GM23338 (cell line): ENCODE measurements at regions not wholly inside any gene's neighbourhood (a gene's known extent, or its start where the extent isn't known, plus 50 kb on each side); places are given as distances from the start of the nearest gene placed in this dataset.
"Not testable (repeated sequence)": the region's sequence is repeated elsewhere in the genome, so short reads cannot be mapped to it uniquely, and the experiment has no call there.

Source experiments
- ATAC-seq: fragments of 200-7000 bp; cut with Tn5 transposase; 3 replicates; pipeline ENCODE4 v1.9.1; 2020
- DNase-seq: peaks from one replicate; pipeline ENCODE4 v3.0.0-alpha.2; 2015; ENCODE audit warnings: low spot score
- H2AFZ ChIP-seq: fragments of 200-600 bp; sonication (generic); 2 replicates; pipeline ENCODE4 v1.8.0; 2016; ENCODE audit warnings: antibody characterized with exemption, mild to moderate bottlenecking, moderate library complexity
- H3F3A ChIP-seq: fragments of 200-600 bp; sonication (generic); replicated peaks from 2 replicates; pipeline ENCODE4 v1.8.0; 2017; ENCODE audit warnings: antibody characterized with exemption, mixed run types, low read depth
- H3K27ac ChIP-seq: fragments of 200-600 bp; sonication (generic); 2 replicates; pipeline ENCODE4 v1.6.1; 2016; ENCODE audit warnings: low read depth
- H3K27me3 ChIP-seq: fragments of 200-600 bp; sonication (generic); 2 replicates; pipeline ENCODE4 v1.8.0; 2016; ENCODE audit warnings: mild to moderate bottlenecking, mixed run types, moderate library complexity; ENCODE audit not compliant: insufficient read depth
- H3K36me3 ChIP-seq: fragments of 200-600 bp; sonication (generic); 2 replicates; pipeline ENCODE4 v1.8.0; 2016; ENCODE audit warnings: mild to moderate bottlenecking; ENCODE audit not compliant: insufficient read depth
- H3K4me1 ChIP-seq: fragments of 200-600 bp; sonication (generic); 2 replicates; pipeline ENCODE4 v1.8.0; 2016; ENCODE audit warnings: mild to moderate bottlenecking, moderate library complexity; ENCODE audit not compliant: insufficient read depth
- H3K4me2 ChIP-seq: fragments of 200-600 bp; sonication (generic); 2 replicates; pipeline ENCODE4 v1.7.1; 2017; ENCODE audit warnings: mixed run types
- H3K4me3 ChIP-seq: fragments of 200-600 bp; sonication (generic); 2 replicates; pipeline ENCODE4 v1.6.1; 2016; ENCODE audit warnings: mixed run types
- H3K79me2 ChIP-seq: fragments of 200-600 bp; sonication (generic); replicated peaks from 2 replicates; pipeline ENCODE4 v1.8.0; 2017; ENCODE audit warnings: mild to moderate bottlenecking; ENCODE audit not compliant: insufficient read depth
- H3K9me2 ChIP-seq: fragments of 200-600 bp; sonication (generic); 2 replicates; pipeline ENCODE4 v1.8.0; 2017; ENCODE audit not compliant: insufficient read depth
- H4K20me1 ChIP-seq: fragments of 200-600 bp; sonication (generic); replicated peaks from 2 replicates; pipeline ENCODE4 v1.8.0; 2017; ENCODE audit warnings: mild to moderate bottlenecking; ENCODE audit not compliant: insufficient read depth
- H3K27ac Mint-ChIP-seq: 2 replicates; pipeline ENCODE4 v1.8.0; 2020; ENCODE audit warnings: inconsistent platforms, mild to moderate bottlenecking, moderate library complexity, mixed read lengths
- H3K27me3 Mint-ChIP-seq: 3 replicates; pipeline ENCODE4 v1.8.0; 2022; ENCODE audit warnings: low read depth, mild to moderate bottlenecking, moderate library complexity, mixed read lengths, inconsistent platforms; ENCODE audit not compliant: insufficient read depth, poor library complexity
- H3K36me3 Mint-ChIP-seq: 3 replicates; pipeline ENCODE4 v1.8.0; 2021; ENCODE audit warnings: low read depth, mild to moderate bottlenecking, inconsistent platforms, moderate library complexity, mixed read lengths
- H3K4me1 Mint-ChIP-seq: 3 replicates; pipeline ENCODE4 v1.8.0; 2020; ENCODE audit warnings: mild to moderate bottlenecking, inconsistent platforms, mixed read lengths
- H3K4me3 Mint-ChIP-seq: 3 replicates; pipeline ENCODE4 v1.8.0; 2021; ENCODE audit warnings: moderate library complexity, mild to moderate bottlenecking, inconsistent platforms, mixed read lengths
- H3K9me3 Mint-ChIP-seq: 3 replicates; pipeline ENCODE4 v1.8.0; 2020; ENCODE audit warnings: moderate library complexity, mild to moderate bottlenecking, inconsistent platforms, mixed read lengths
- EZH2 ChIP-seq: fragments of 200-600 bp; sonication (generic); IDR thresholded peaks from one replicate; pipeline ENCODE4 v1.8.0; 2017; ENCODE audit warnings: antibody characterized with exemption, mild to moderate bottlenecking, low read depth; ENCODE audit not compliant: unreplicated experiment
- EZH2phosphoT487 ChIP-seq: fragments of 200-600 bp; sonication (generic); IDR thresholded peaks from one replicate; pipeline ENCODE4 v1.8.1; 2018; ENCODE audit warnings: antibody characterized with exemption; ENCODE audit not compliant: unreplicated experiment
- JUNB ChIP-seq: IDR thresholded peaks from one replicate; pipeline ENCODE4 v1.6.1; 2016; ENCODE audit warnings: antibody characterized with exemption; ENCODE audit not compliant: unreplicated experiment
- POLR2AphosphoS5 ChIP-seq: IDR thresholded peaks from 2 replicates; pipeline ENCODE4 v1.6.1; 2016; ENCODE audit warnings: antibody characterized with exemption, low read depth
- ZNF114 ChIP-seq: fragments of 250-450 bp; sonication (Bioruptor Pico); IDR thresholded peaks from 2 replicates; pipeline ENCODE4 v1.5.0; 2020; ENCODE audit warnings: mild to moderate bottlenecking, moderate library complexity
- TF ChIP-seq, protein P1 (sequence below), 2 experiments: fragments of 200-600 bp in 1 of 2; sonication (generic) in 1 of 2; conservative IDR thresholded peaks; 2 replicates each; pipeline versions ENCODE4 v1.5.1 to v1.6.1; 2016 to 2017; ENCODE audit warnings: antibody characterized with exemption in 2 of 2, low read depth in 2 of 2, mild to moderate bottlenecking in 2 of 2, moderate library complexity in 1 of 2
- TF ChIP-seq, protein P2 (sequence below): IDR thresholded peaks from one replicate; pipeline ENCODE4 v1.6.1; 2018; ENCODE audit warnings: antibody characterized with exemption; ENCODE audit not compliant: unreplicated experiment
- TF ChIP-seq, protein P3 (sequence below): IDR thresholded peaks from 2 replicates; pipeline ENCODE4 v1.6.1; 2016; ENCODE audit warnings: antibody characterized with exemption

- TF ChIP-seq, protein P1, sequence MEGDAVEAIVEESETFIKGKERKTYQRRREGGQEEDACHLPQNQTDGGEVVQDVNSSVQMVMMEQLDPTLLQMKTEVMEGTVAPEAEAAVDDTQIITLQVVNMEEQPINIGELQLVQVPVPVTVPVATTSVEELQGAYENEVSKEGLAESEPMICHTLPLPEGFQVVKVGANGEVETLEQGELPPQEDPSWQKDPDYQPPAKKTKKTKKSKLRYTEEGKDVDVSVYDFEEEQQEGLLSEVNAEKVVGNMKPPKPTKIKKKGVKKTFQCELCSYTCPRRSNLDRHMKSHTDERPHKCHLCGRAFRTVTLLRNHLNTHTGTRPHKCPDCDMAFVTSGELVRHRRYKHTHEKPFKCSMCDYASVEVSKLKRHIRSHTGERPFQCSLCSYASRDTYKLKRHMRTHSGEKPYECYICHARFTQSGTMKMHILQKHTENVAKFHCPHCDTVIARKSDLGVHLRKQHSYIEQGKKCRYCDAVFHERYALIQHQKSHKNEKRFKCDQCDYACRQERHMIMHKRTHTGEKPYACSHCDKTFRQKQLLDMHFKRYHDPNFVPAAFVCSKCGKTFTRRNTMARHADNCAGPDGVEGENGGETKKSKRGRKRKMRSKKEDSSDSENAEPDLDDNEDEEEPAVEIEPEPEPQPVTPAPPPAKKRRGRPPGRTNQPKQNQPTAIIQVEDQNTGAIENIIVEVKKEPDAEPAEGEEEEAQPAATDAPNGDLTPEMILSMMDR (conservative IDR thresholded peaks at IDR 0.05; ENCODE audit: low read depth in 2 of 2): no peak
- TF ChIP-seq, protein P2, sequence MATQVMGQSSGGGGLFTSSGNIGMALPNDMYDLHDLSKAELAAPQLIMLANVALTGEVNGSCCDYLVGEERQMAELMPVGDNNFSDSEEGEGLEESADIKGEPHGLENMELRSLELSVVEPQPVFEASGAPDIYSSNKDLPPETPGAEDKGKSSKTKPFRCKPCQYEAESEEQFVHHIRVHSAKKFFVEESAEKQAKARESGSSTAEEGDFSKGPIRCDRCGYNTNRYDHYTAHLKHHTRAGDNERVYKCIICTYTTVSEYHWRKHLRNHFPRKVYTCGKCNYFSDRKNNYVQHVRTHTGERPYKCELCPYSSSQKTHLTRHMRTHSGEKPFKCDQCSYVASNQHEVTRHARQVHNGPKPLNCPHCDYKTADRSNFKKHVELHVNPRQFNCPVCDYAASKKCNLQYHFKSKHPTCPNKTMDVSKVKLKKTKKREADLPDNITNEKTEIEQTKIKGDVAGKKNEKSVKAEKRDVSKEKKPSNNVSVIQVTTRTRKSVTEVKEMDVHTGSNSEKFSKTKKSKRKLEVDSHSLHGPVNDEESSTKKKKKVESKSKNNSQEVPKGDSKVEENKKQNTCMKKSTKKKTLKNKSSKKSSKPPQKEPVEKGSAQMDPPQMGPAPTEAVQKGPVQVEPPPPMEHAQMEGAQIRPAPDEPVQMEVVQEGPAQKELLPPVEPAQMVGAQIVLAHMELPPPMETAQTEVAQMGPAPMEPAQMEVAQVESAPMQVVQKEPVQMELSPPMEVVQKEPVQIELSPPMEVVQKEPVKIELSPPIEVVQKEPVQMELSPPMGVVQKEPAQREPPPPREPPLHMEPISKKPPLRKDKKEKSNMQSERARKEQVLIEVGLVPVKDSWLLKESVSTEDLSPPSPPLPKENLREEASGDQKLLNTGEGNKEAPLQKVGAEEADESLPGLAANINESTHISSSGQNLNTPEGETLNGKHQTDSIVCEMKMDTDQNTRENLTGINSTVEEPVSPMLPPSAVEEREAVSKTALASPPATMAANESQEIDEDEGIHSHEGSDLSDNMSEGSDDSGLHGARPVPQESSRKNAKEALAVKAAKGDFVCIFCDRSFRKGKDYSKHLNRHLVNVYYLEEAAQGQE: no peak
- no peak for TF ChIP-seq JUNB
- no peak for TF ChIP-seq EZH2phosphoT487
- TF ChIP-seq, protein P3, sequence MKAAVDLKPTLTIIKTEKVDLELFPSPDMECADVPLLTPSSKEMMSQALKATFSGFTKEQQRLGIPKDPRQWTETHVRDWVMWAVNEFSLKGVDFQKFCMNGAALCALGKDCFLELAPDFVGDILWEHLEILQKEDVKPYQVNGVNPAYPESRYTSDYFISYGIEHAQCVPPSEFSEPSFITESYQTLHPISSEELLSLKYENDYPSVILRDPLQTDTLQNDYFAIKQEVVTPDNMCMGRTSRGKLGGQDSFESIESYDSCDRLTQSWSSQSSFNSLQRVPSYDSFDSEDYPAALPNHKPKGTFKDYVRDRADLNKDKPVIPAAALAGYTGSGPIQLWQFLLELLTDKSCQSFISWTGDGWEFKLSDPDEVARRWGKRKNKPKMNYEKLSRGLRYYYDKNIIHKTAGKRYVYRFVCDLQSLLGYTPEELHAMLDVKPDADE: no peak
- TF ChIP-seq EZH2: no peak
- TF ChIP-seq POLR2AphosphoS5: no peak
- no peak for TF ChIP-seq ZNF114 (CRISPR knock-in tag)
Measured at GRCh38 chr1:121538943-121539575, 354.3 kb downstream of the SRGAP2C start (continued).

DNA sequence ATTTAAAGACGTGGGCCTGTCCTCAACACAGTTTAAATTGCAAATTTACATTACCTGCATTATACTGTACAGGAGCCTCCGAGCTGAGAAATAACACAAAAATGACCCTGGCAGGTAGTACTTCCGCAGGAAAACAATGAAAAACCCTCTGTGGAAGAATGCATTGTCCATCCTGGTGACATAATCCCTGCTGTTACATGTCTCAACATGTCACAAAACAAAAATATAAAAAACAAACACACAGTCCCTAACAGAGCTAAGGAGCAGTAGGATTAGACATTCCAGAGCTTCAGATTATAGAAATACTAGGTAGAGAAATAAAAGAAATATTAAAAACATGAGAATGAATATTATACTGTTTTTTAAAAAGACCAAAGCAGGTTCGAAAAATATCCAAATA, 359.2 kb downstream of the SRGAP2C start:
- not testable (repeated sequence) for ATAC-seq, H4K20me1 ChIP-seq, H2AFZ ChIP-seq, H3F3A ChIP-seq, H3K79me2 ChIP-seq, H3K9me2 ChIP-seq, H3K27ac ChIP-seq, H3K27me3 Mint-ChIP-seq, H3K4me1 ChIP-seq, H3K27me3 ChIP-seq, H3K4me2 ChIP-seq, H3K4me3 ChIP-seq, H3K36me3 Mint-ChIP-seq, H3K9me3 Mint-ChIP-seq, DNase-seq, H3K4me3 Mint-ChIP-seq, H3K36me3 ChIP-seq
- H3K4me1 Mint-ChIP-seq: peaks cover 12% of the 10 kb centered on the region; the same call in 2 of the 3 replicates
- peak overlapping the region; percentile 93 for H3K27ac Mint-ChIP-seq
